HL-60 (cell line): ENCODE measurements at regions not wholly inside any gene's neighbourhood (a gene's known extent, or its start where the extent isn't known, plus 50 kb on each side); places are given as distances from the start of the nearest gene placed in this dataset.

Experiments
- DNase-seq, 2 experiments: peaks; one replicate each; pipeline ENCODE4 v3.0.0-alpha.2; 2010 to 2020; ENCODE audit warnings: low read depth in 1 of 2, low spot score in 1 of 2
- H3K27ac ChIP-seq: fragments of 250-450 bp; sonication (Bioruptor Pico); replicated peaks from 2 replicates; pipeline ENCODE4 v1.5.1; 2020; ENCODE audit warnings: mild to moderate bottlenecking, moderate library complexity
- H3K27me3 ChIP-seq: fragments of 250-450 bp; sonication (Bioruptor Pico); 2 replicates; pipeline ENCODE4 v1.5.1; 2021; ENCODE audit warnings: mild to moderate bottlenecking, moderate library complexity; ENCODE audit not compliant: insufficient read depth, poor library complexity, severe bottlenecking
- H3K4me3 ChIP-seq: replicated peaks from 2 replicates; pipeline ENCODE4 v1.5.1; 2011; ENCODE audit warnings: mild to moderate bottlenecking, control low read depth, low read length; ENCODE audit not compliant: insufficient read depth
- CTCF ChIP-seq: IDR thresholded peaks from one replicate; pipeline ENCODE4 v1.5.1; 2011; ENCODE audit warnings: low read length, control low read depth, inconsistent platforms; ENCODE audit not compliant: insufficient read depth
- GABPA ChIP-seq: IDR thresholded peaks from 2 replicates; pipeline ENCODE4 v1.6.1; 2012; ENCODE audit warnings: low read depth
- POLR2AphosphoS5 ChIP-seq: IDR thresholded peaks from 2 replicates; pipeline ENCODE4 v1.6.1; 2012; ENCODE audit warnings: low read depth
- REST ChIP-seq: IDR thresholded peaks from 2 replicates; pipeline ENCODE4 v1.6.1; 2012; ENCODE audit warnings: low read depth; ENCODE audit not compliant: insufficient replicate concordance
- SPI1 ChIP-seq: IDR thresholded peaks from 2 replicates; pipeline ENCODE4 v1.6.1; 2012; ENCODE audit warnings: low read depth, mild to moderate bottlenecking, borderline replicate concordance

GRCh38 chr4:119697887-119698393, 69.3 kb upstream of the PDE5A start:
- DNase-seq, result no peak
- no peak for TF ChIP-seq POLR2AphosphoS5
- H3K27me3 ChIP-seq, result no peaks in the 10 kb centered on the region
- no peak overlapping the region for H3K4me3 ChIP-seq
- H3K27ac ChIP-seq, result no peak overlapping the region

- TF ChIP-seq REST (no peak), SPI1 (no peak), GABPA (no peak), CTCF (no peak), POLR2AphosphoS5 (no peak)
- H3K27ac ChIP-seq, result no peak overlapping the region
- H3K4me3 ChIP-seq, result no peak overlapping the region
- H3K27me3 ChIP-seq, result no peaks in the 10 kb centered on the region
- DNase-seq, result no peak
Observed at GRCh38 chr4:119696963-119697362, 68.4 kb upstream of the PDE5A start.

GRCh38 chr4:119695216-119695615, 66.6 kb upstream of the PDE5A start:
- no peak for DNase-seq
- no peak overlapping the region for H3K27ac ChIP-seq
- TF ChIP-seq CTCF (no peak), REST (no peak), POLR2AphosphoS5 (no peak), GABPA (no peak), SPI1 (no peak)
- H3K27me3 ChIP-seq, result no peaks in the 10 kb centered on the region
- H3K4me3 ChIP-seq, result no peak overlapping the region

GRCh38 chr4:119693126-119693525, 64.5 kb upstream of the PDE5A start:
- Histone ChIP-seq H3K27me3 (no peaks in the 10 kb centered on the region), H3K27ac (no peak overlapping the region), H3K4me3 (no peak overlapping the region)
- DNase-seq, result no peak
- TF ChIP-seq GABPA (no peak), SPI1 (no peak), REST (no peak), POLR2AphosphoS5 (no peak), CTCF (no peak)
